AG09319 (cell line): ENCODE measurements at regions not wholly inside any gene's neighbourhood (a gene's known extent, or its start where the extent isn't known, plus 50 kb on each side); places are given as distances from the start of the nearest gene placed in this dataset.
"Not testable (repeated sequence)": the region's sequence is repeated elsewhere in the genome, so short reads cannot be mapped to it uniquely, and the experiment has no call there.

ENCODE experiments used
- DNase-seq: peaks from one replicate; pipeline ENCODE4 v3.0.0-alpha.2; 2010; ENCODE audit warnings: low read depth; ENCODE audit errors: extremely low read depth
- CTCF ChIP-seq: IDR thresholded peaks from 2 replicates; pipeline ENCODE4 v1.5.1; 2011; ENCODE audit warnings: low read depth, mild to moderate bottlenecking, inconsistent platforms, low read length, moderate library complexity

GRCh38 chr6:27736686-27737085, 175.5 kb downstream of the OR2B2 start:
- TF ChIP-seq CTCF: no peak
- no peak for DNase-seq

- no peak for DNase-seq
- no peak for TF ChIP-seq CTCF
These were observed 183.8 kb downstream of the OR2B2 start for GRCh38 chr6:27728442-27728841.

GRCh38 chr6:27726619-27727023, 185.6 kb downstream of the OR2B2 start:
- no peak for TF ChIP-seq CTCF
- no peak for DNase-seq

GRCh38 chr6:27720607-27721580, 191.3 kb downstream of the OR2B2 start:
- DNase-seq: no peak
- TF ChIP-seq CTCF: no peak

GRCh38 chr6:27719039-27719438, 193.2 kb downstream of the OR2B2 start:
- not testable (repeated sequence) for DNase-seq

GRCh38 chr6:27706431-27706830, 205.8 kb downstream of the OR2B2 start:
- no peak for DNase-seq

GRCh38 chr6:27700337-27700736, 211.9 kb downstream of the OR2B2 start:
- TF ChIP-seq CTCF: no peak
- DNase-seq: no peak

More at GRCh38 chr6:27706431-27706830, 205.8 kb downstream of the OR2B2 start:
- TF ChIP-seq CTCF: no peak

GRCh38 chr6:27694547-27694874, 217.7 kb downstream of the OR2B2 start:
- DNase-seq: no peak
- no peak for TF ChIP-seq CTCF
